Panc1 (cell line): ENCODE measurements at regions not wholly inside any gene's neighbourhood (a gene's known extent, or its start where the extent isn't known, plus 50 kb on each side); places are given as distances from the start of the nearest gene placed in this dataset.

Source experiments
- ATAC-seq: fragments of 200-7000 bp; cut with Tn5 transposase; 2 replicates; pipeline ENCODE4 v1.9.1; 2020; ENCODE audit warnings: mild to moderate bottlenecking, moderate library complexity
- BruUV-seq: library from RNA; stranded (reverse); fragments of 400-500 nt; replicated peaks from 2 replicates; lab custom pipeline; 2021; lab: Mats Ljungman, UMichigan
- CTCF ChIA-PET: fragments of 300-600 bp; sonication (Branson Sonifier 250); formaldehyde crosslinking; loops from one replicate; lab custom pipeline; 2022; ENCODE audit warnings: antibody characterized with exemption; lab: Charles Lee
- POLR2A ChIA-PET: fragments of 300-600 bp; sonication (Branson Sonifier 250); formaldehyde crosslinking; loops from one replicate; lab custom pipeline; 2022; ENCODE audit warnings: antibody characterized with exemption; lab: Charles Lee
- DNase-seq: peaks from one replicate; pipeline ENCODE4 v3.0.0-alpha.2; 2010; ENCODE audit warnings: low read depth, low spot score
- H3K27ac ChIP-seq: 2 replicates; pipeline ENCODE4 v1.5.1; 2011; ENCODE audit warnings: mild to moderate bottlenecking, low read length, inconsistent platforms
- H3K27me3 ChIP-seq: fragments of 200-500 bp; sonication (Bioruptor generic); 2 replicates; pipeline ENCODE4 v1.6.0; 2014; ENCODE audit warnings: low read length, inconsistent platforms; ENCODE audit not compliant: control insufficient read depth, insufficient read depth
- H3K36me3 ChIP-seq: fragments of 200-500 bp; sonication (Bioruptor generic); 2 replicates; pipeline ENCODE4 v1.5.1; 2014; ENCODE audit warnings: inconsistent platforms, mild to moderate bottlenecking, low read length, moderate library complexity; ENCODE audit not compliant: control insufficient read depth, insufficient read depth
- H3K4me1 ChIP-seq: 2 replicates; pipeline ENCODE4 v1.5.1; 2011; ENCODE audit warnings: inconsistent platforms, mild to moderate bottlenecking, low read length, moderate library complexity; ENCODE audit not compliant: control insufficient read depth, insufficient read depth
- H3K4me3 ChIP-seq, 2 experiments: 2 replicates each; pipeline ENCODE4 v1.5.1; 2011 to 2012; ENCODE audit warnings: low read depth in 2 of 2, low read length in 2 of 2, mild to moderate bottlenecking in 2 of 2, inconsistent platforms in 1 of 2, moderate library complexity in 1 of 2
- H3K9me3 ChIP-seq: fragments of 200-500 bp; sonication (Bioruptor generic); 2 replicates; pipeline ENCODE4 v1.5.1; 2014; ENCODE audit warnings: low read depth, mild to moderate bottlenecking, inconsistent platforms, low read length, moderate library complexity; ENCODE audit not compliant: control insufficient read depth, insufficient read depth
- CTCF ChIP-seq: fragments of 450-650 bp; IDR thresholded peaks from 2 replicates; pipeline ENCODE4 v1.5.1; 2017; ENCODE audit warnings: mild to moderate bottlenecking
- POLR2AphosphoS5 ChIP-seq: IDR thresholded peaks from 2 replicates; pipeline ENCODE4 v1.6.1; 2012; ENCODE audit warnings: mild to moderate bottlenecking, low read depth, low read length, moderate library complexity
- REST ChIP-seq, 2 experiments: IDR thresholded peaks; 2 replicates each; pipeline ENCODE4 v1.6.1; 2011 to 2012; ENCODE audit warnings: low read depth in 2 of 2, control low read depth in 1 of 2, low read length in 1 of 2, mild to moderate bottlenecking in 1 of 2, moderate library complexity in 1 of 2; ENCODE audit not compliant: insufficient read depth in 1 of 2
- SIN3A ChIP-seq: IDR thresholded peaks from 2 replicates; pipeline ENCODE4 v1.6.1; 2012; ENCODE audit warnings: low read depth, mild to moderate bottlenecking, low read length, moderate library complexity, borderline replicate concordance; ENCODE audit not compliant: insufficient read depth
- TCF7L2 ChIP-seq: IDR thresholded peaks from 2 replicates; pipeline ENCODE4 v1.6.1; 2011; ENCODE audit warnings: mild to moderate bottlenecking, low read depth, low read length, inconsistent platforms
- in situ Hi-C: cut with HindIII; loops from 2 replicates; pipeline ENCODE4 v1.10.0; 2016; ENCODE audit warnings: low sequenced_read_pairs, low pct_unique_long_range_greater_than_20kb
- intact Hi-C: fragments of 100-400 bp; cut with micrococcal nuclease; formaldehyde crosslinking; loops from one replicate; pipeline ENCODE4 v1.10.0; 2022; ENCODE audit not compliant: unreplicated experiment

GRCh38 chr3:131151-131888 lies 65.2 kb upstream of the CHL1 start:
- ATAC-seq (no peak), DNase-seq (no peak)
- in situ Hi-C loops (no loop called here), intact Hi-C loops (no loop called here)
- ChIA-PET CTCF (no interaction called here), POLR2A (no interaction called here)
- Histone ChIP-seq H3K9me3 (no peaks in the 10 kb centered on the region), H3K4me1 (no peaks in the 10 kb centered on the region), H3K27ac (no peak overlapping the region), H3K4me3 (no peak overlapping the region), H3K36me3 (no peaks in the 10 kb centered on the region), H3K27me3 (no peaks in the 10 kb centered on the region)
- no TSS peak for BruUV-seq
- TF ChIP-seq CTCF (no peak), TCF7L2 (no peak), POLR2AphosphoS5 (no peak), REST (IDR thresholded peaks at IDR 0.05; ENCODE audit: insufficient read depth in 1 of 2, low read depth in 2 of 2, low read length in 1 of 2) (no peak), SIN3A (no peak)

GRCh38 chr3:132378-132777 lies 64.2 kb upstream of the CHL1 start:
- Histone ChIP-seq H3K4me3 (no peak overlapping the region), H3K4me1 (no peaks in the 10 kb centered on the region), H3K27me3 (no peaks in the 10 kb centered on the region), H3K36me3 (no peaks in the 10 kb centered on the region), H3K27ac (no peak overlapping the region), H3K9me3 (no peaks in the 10 kb centered on the region)
- in situ Hi-C loops (no loop called here), intact Hi-C loops (no loop called here)
- TF ChIP-seq TCF7L2 (no peak), POLR2AphosphoS5 (no peak), SIN3A (no peak), REST (IDR thresholded peaks at IDR 0.05; ENCODE audit: insufficient read depth in 1 of 2, low read depth in 2 of 2, low read length in 1 of 2) (no peak), CTCF (no peak)
- DNase-seq (no peak), ATAC-seq (no peak)
- CTCF ChIA-PET: no interaction called here
- BruUV-seq: no TSS peak
- POLR2A ChIA-PET: no interaction called here
